Panc1 (cell line): ENCODE measurements at regions not wholly inside any gene's neighbourhood (a gene's known extent, or its start where the extent isn't known, plus 50 kb on each side); places are given as distances from the start of the nearest gene placed in this dataset.

Experiments
- ATAC-seq: fragments of 200-7000 bp; cut with Tn5 transposase; 2 replicates; pipeline ENCODE4 v1.9.1; 2020; ENCODE audit warnings: mild to moderate bottlenecking, moderate library complexity
- BruUV-seq: library from RNA; stranded (reverse); fragments of 400-500 nt; replicated peaks from 2 replicates; lab custom pipeline; 2021; lab: Mats Ljungman, UMichigan
- CTCF ChIA-PET: fragments of 300-600 bp; sonication (Branson Sonifier 250); formaldehyde crosslinking; loops from one replicate; lab custom pipeline; 2022; ENCODE audit warnings: antibody characterized with exemption; lab: Charles Lee
- POLR2A ChIA-PET: fragments of 300-600 bp; sonication (Branson Sonifier 250); formaldehyde crosslinking; loops from one replicate; lab custom pipeline; 2022; ENCODE audit warnings: antibody characterized with exemption; lab: Charles Lee
- DNase-seq: peaks from one replicate; pipeline ENCODE4 v3.0.0-alpha.2; 2010; ENCODE audit warnings: low read depth, low spot score
- H3K27ac ChIP-seq: 2 replicates; pipeline ENCODE4 v1.5.1; 2011; ENCODE audit warnings: mild to moderate bottlenecking, low read length, inconsistent platforms
- H3K27me3 ChIP-seq: fragments of 200-500 bp; sonication (Bioruptor generic); 2 replicates; pipeline ENCODE4 v1.6.0; 2014; ENCODE audit warnings: low read length, inconsistent platforms; ENCODE audit not compliant: control insufficient read depth, insufficient read depth
- H3K36me3 ChIP-seq: fragments of 200-500 bp; sonication (Bioruptor generic); 2 replicates; pipeline ENCODE4 v1.5.1; 2014; ENCODE audit warnings: inconsistent platforms, mild to moderate bottlenecking, low read length, moderate library complexity; ENCODE audit not compliant: control insufficient read depth, insufficient read depth
- H3K4me1 ChIP-seq: 2 replicates; pipeline ENCODE4 v1.5.1; 2011; ENCODE audit warnings: inconsistent platforms, mild to moderate bottlenecking, low read length, moderate library complexity; ENCODE audit not compliant: control insufficient read depth, insufficient read depth
- H3K4me3 ChIP-seq, 2 experiments: 2 replicates each; pipeline ENCODE4 v1.5.1; 2011 to 2012; ENCODE audit warnings: low read depth in 2 of 2, low read length in 2 of 2, mild to moderate bottlenecking in 2 of 2, inconsistent platforms in 1 of 2, moderate library complexity in 1 of 2
- H3K9me3 ChIP-seq: fragments of 200-500 bp; sonication (Bioruptor generic); 2 replicates; pipeline ENCODE4 v1.5.1; 2014; ENCODE audit warnings: low read depth, mild to moderate bottlenecking, inconsistent platforms, low read length, moderate library complexity; ENCODE audit not compliant: control insufficient read depth, insufficient read depth
- POLR2AphosphoS5 ChIP-seq: IDR thresholded peaks from 2 replicates; pipeline ENCODE4 v1.6.1; 2012; ENCODE audit warnings: mild to moderate bottlenecking, low read depth, low read length, moderate library complexity
- SIN3A ChIP-seq: IDR thresholded peaks from 2 replicates; pipeline ENCODE4 v1.6.1; 2012; ENCODE audit warnings: low read depth, mild to moderate bottlenecking, low read length, moderate library complexity, borderline replicate concordance; ENCODE audit not compliant: insufficient read depth
- TCF7L2 ChIP-seq: IDR thresholded peaks from 2 replicates; pipeline ENCODE4 v1.6.1; 2011; ENCODE audit warnings: mild to moderate bottlenecking, low read depth, low read length, inconsistent platforms
- in situ Hi-C: cut with HindIII; loops from 2 replicates; pipeline ENCODE4 v1.10.0; 2016; ENCODE audit warnings: low sequenced_read_pairs, low pct_unique_long_range_greater_than_20kb
- intact Hi-C: fragments of 100-400 bp; cut with micrococcal nuclease; formaldehyde crosslinking; loops from one replicate; pipeline ENCODE4 v1.10.0; 2022; ENCODE audit not compliant: unreplicated experiment
- TF ChIP-seq, protein P1 (sequence below), 2 experiments: IDR thresholded peaks; 2 replicates each; pipeline ENCODE4 v1.6.1; 2011 to 2012; ENCODE audit warnings: low read depth in 2 of 2, control low read depth in 1 of 2, low read length in 1 of 2, mild to moderate bottlenecking in 1 of 2, moderate library complexity in 1 of 2; ENCODE audit not compliant: insufficient read depth in 1 of 2
- TF ChIP-seq, protein P2 (sequence below): fragments of 450-650 bp; IDR thresholded peaks from 2 replicates; pipeline ENCODE4 v1.5.1; 2017; ENCODE audit warnings: mild to moderate bottlenecking

DNA sequence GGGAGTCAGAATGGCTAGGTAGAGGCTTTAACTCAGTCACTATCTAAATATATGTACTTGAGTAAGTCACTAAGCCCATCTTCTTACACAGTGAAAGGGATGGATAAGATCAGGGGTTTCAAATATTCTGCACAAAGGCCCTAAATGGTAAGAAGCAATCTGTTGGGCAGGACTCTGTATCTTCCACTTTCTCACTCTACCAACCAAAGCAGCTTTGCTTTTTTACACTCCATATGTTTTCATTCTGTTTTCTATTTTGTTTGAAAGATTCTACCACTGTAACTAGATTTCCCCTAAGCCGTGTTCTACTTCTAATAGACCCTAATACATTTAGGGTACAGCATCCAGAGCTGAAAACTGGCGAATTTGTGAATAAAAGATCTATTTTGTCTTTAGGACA is 477.5 kb upstream of the NMUR2 start:
- no peaks in the 10 kb centered on the region for H3K4me1 ChIP-seq
- no peaks in the 10 kb centered on the region; the same call in 1 of the 2 replicates for H3K9me3 ChIP-seq
- intact Hi-C loops: no loop called here
- no peaks in the 10 kb centered on the region for H3K27me3 ChIP-seq
- DNase-seq (no peak), ATAC-seq (no peak)
- BruUV-seq: no TSS peak
- ChIA-PET POLR2A (no interaction called here), CTCF (no interaction called here)
- TF ChIP-seq, protein P1, sequence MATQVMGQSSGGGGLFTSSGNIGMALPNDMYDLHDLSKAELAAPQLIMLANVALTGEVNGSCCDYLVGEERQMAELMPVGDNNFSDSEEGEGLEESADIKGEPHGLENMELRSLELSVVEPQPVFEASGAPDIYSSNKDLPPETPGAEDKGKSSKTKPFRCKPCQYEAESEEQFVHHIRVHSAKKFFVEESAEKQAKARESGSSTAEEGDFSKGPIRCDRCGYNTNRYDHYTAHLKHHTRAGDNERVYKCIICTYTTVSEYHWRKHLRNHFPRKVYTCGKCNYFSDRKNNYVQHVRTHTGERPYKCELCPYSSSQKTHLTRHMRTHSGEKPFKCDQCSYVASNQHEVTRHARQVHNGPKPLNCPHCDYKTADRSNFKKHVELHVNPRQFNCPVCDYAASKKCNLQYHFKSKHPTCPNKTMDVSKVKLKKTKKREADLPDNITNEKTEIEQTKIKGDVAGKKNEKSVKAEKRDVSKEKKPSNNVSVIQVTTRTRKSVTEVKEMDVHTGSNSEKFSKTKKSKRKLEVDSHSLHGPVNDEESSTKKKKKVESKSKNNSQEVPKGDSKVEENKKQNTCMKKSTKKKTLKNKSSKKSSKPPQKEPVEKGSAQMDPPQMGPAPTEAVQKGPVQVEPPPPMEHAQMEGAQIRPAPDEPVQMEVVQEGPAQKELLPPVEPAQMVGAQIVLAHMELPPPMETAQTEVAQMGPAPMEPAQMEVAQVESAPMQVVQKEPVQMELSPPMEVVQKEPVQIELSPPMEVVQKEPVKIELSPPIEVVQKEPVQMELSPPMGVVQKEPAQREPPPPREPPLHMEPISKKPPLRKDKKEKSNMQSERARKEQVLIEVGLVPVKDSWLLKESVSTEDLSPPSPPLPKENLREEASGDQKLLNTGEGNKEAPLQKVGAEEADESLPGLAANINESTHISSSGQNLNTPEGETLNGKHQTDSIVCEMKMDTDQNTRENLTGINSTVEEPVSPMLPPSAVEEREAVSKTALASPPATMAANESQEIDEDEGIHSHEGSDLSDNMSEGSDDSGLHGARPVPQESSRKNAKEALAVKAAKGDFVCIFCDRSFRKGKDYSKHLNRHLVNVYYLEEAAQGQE (IDR thresholded peaks at IDR 0.05; ENCODE audit: insufficient read depth in 1 of 2, low read depth in 2 of 2, low read length in 1 of 2): no peak
- H3K4me3 ChIP-seq: no peak overlapping the region
- no peaks in the 10 kb centered on the region for H3K36me3 ChIP-seq
- no peak overlapping the region for H3K27ac ChIP-seq
- in situ Hi-C loops: no loop called here

DNA sequence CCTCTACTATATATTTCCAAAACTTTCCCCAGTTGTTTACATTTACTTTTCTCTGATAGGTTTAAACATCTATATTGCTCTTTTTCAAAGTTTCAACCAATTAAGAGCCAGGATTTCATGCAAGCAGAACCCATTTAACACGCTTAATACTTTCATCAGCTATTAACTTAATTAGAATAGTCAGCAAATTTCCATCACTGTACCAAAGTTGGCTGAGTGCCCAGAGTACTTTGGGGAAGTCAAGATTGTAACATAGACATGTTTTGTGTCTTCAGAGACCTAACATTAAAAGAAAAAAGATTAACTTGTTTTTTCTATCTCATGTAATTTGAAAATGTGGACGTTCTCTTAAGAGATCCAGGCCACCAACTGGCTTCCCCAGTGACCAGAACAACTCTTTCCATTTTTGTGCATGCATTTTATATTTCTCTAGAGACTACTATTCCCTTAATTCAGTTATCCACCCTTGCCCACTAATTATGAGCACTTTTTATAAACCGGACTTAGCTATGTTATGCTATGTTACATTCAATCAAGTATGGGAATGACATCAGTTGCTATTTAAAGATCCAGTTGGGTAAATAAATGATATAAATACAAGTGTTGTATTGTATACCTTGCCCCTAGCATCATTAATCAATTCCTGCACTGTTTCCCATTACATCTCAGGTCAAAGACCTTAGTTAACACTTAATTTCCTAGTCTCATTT is 478.1 kb upstream of the NMUR2 start:
- ChIA-PET POLR2A (no interaction called here), CTCF (interaction anchor here (0.7 kb wide), 1 partner anchor 90 kb away, joined by 3 read pairs; no protein-coding TSS in a partner anchor)
- Histone ChIP-seq H3K4me1 (no peaks in the 10 kb centered on the region), H3K36me3 (no peaks in the 10 kb centered on the region), H3K9me3 (no peaks in the 10 kb centered on the region; the same call in 1 of the 2 replicates), H3K27me3 (no peaks in the 10 kb centered on the region), H3K27ac (no peak overlapping the region), H3K4me3 (no peak overlapping the region)
- DNase-seq: no peak
- in situ Hi-C loops: no loop called here
- ATAC-seq: no peak
- no TSS peak for BruUV-seq
- TF ChIP-seq, protein P2, sequence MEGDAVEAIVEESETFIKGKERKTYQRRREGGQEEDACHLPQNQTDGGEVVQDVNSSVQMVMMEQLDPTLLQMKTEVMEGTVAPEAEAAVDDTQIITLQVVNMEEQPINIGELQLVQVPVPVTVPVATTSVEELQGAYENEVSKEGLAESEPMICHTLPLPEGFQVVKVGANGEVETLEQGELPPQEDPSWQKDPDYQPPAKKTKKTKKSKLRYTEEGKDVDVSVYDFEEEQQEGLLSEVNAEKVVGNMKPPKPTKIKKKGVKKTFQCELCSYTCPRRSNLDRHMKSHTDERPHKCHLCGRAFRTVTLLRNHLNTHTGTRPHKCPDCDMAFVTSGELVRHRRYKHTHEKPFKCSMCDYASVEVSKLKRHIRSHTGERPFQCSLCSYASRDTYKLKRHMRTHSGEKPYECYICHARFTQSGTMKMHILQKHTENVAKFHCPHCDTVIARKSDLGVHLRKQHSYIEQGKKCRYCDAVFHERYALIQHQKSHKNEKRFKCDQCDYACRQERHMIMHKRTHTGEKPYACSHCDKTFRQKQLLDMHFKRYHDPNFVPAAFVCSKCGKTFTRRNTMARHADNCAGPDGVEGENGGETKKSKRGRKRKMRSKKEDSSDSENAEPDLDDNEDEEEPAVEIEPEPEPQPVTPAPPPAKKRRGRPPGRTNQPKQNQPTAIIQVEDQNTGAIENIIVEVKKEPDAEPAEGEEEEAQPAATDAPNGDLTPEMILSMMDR: no peak
- TF ChIP-seq POLR2AphosphoS5: no peak
- TF ChIP-seq, protein P1 (IDR thresholded peaks at IDR 0.05; ENCODE audit: insufficient read depth in 1 of 2, low read depth in 2 of 2, low read length in 1 of 2): no peak
- no peak for TF ChIP-seq SIN3A
- TF ChIP-seq TCF7L2: no peak
- intact Hi-C loops: no loop called here
